DMS 273 treated with DMSO at 0.1 percent for 48 hours (cell line): ENCODE measurements at regions not wholly inside any gene's neighbourhood (a gene's known extent, or its start where the extent isn't known, plus 50 kb on each side); places are given as distances from the start of the nearest gene placed in this dataset.
"Not testable (repeated sequence)": the region's sequence is repeated elsewhere in the genome, so short reads cannot be mapped to it uniquely, and the experiment has no call there.

Experiments used
- DNase-seq: peaks from one replicate; lab custom pipeline; 2025; lab: John Stamatoyannopoulos, UW

- not testable (repeated sequence) for DNase-seq
Measured at GRCh38 chr14:87240319-87240718, 752.7 kb downstream of the GALC start.

- DNase-seq: no peak
Measured at GRCh38 chr14:87233806-87234384, 759.1 kb downstream of the GALC start.

GRCh38 chr14:87233266-87233665 lies 759.7 kb downstream of the GALC start:
- no peak for DNase-seq

GRCh38 chr14:87231336-87232026 lies 761.5 kb downstream of the GALC start:
- no peak for DNase-seq

GRCh38 chr14:87230726-87231125 lies 762.3 kb downstream of the GALC start:
- DNase-seq: no peak

- DNase-seq: no peak
Measured at GRCh38 chr14:87229131-87229530, 763.9 kb downstream of the GALC start.

GRCh38 chr14:87217023-87217422 lies 776.0 kb downstream of the GALC start:
- DNase-seq: no peak

- no peak for DNase-seq
Measured at GRCh38 chr14:87214558-87214957, 778.4 kb downstream of the GALC start.

- DNase-seq: no peak
Measured at GRCh38 chr14:87207756-87208155, 785.2 kb downstream of the GALC start.

GRCh38 chr14:87205811-87206210 lies 787.2 kb downstream of the GALC start:
- DNase-seq: no peak

GRCh38 chr14:87203346-87203745 lies 789.6 kb downstream of the GALC start:
- DNase-seq: no peak

GRCh38 chr14:87199381-87199780 lies 793.6 kb downstream of the GALC start:
- DNase-seq: no peak

GRCh38 chr14:87196436-87196835 lies 796.5 kb downstream of the GALC start:
- no peak for DNase-seq

- DNase-seq: no peak
Measured at GRCh38 chr14:87187786-87188185, 805.2 kb downstream of the GALC start.

- DNase-seq: no peak
Measured at GRCh38 chr14:87186737-87187136, 806.2 kb downstream of the GALC start.

GRCh38 chr14:87185961-87186560 lies 806.9 kb downstream of the GALC start:
- DNase-seq: no peak

GRCh38 chr14:87184180-87184579 lies 808.8 kb downstream of the GALC start:
- no peak for DNase-seq

GRCh38 chr14:87181288-87181687 lies 811.7 kb downstream of the GALC start:
- no peak for DNase-seq

- no peak for DNase-seq
Measured at GRCh38 chr14:87179936-87180335, 813.0 kb downstream of the GALC start.

- no peak for DNase-seq
Measured at GRCh38 chr14:87178277-87178676, 814.7 kb downstream of the GALC start.

- DNase-seq: no peak
Measured at GRCh38 chr14:87175175-87175574, 817.8 kb downstream of the GALC start.

- no peak for DNase-seq
Measured at GRCh38 chr14:87171141-87171540, 821.8 kb downstream of the GALC start.

- DNase-seq: no peak
Measured at GRCh38 chr14:87170179-87170578, 822.8 kb downstream of the GALC start.

GRCh38 chr14:87169362-87169761 lies 823.6 kb downstream of the GALC start:
- no peak for DNase-seq
